CD4-positive, CD25-positive, alpha-beta regulatory T cell (primary cell): ENCODE measurements at regions not wholly inside any gene's neighbourhood (a gene's known extent, or its start where the extent isn't known, plus 50 kb on each side); places are given as distances from the start of the nearest gene placed in this dataset.

ENCODE experiments used
- ATAC-seq, 2 donors: fragments of 150-1000 bp; cut with Tn5 transposase; one replicate each; pipeline ENCODE4 v1.10.0; 2021; ENCODE audit warnings: low read depth in 2 of 2, moderate number of reproducible peaks in 2 of 2, moderate library complexity in 1 of 2
- DNase-seq, 3 donors: peaks; one replicate each; pipeline versions ENCODE4 v3.0.0 to v3.0.0-alpha.2; 2012 to 2022; ENCODE audit warnings: mixed read lengths in 1 of 3
- H3K27ac ChIP-seq: one replicate; pipeline ENCODE4 v1.7.0; 2013; ENCODE audit warnings: mild to moderate bottlenecking, low read length; ENCODE audit not compliant: insufficient read depth, poor library complexity, severe bottlenecking
- H3K27me3 ChIP-seq: one replicate; pipeline ENCODE4 v1.7.0; 2013; ENCODE audit warnings: low read length; ENCODE audit not compliant: control insufficient read depth, insufficient read depth
- H3K36me3 ChIP-seq: one replicate; pipeline ENCODE4 v1.7.0; 2013; ENCODE audit warnings: mild to moderate bottlenecking, low read length, moderate library complexity; ENCODE audit not compliant: control insufficient read depth, insufficient read depth
- H3K4me1 ChIP-seq: 2 replicates; pipeline ENCODE4 v1.7.0; 2013; ENCODE audit warnings: mild to moderate bottlenecking, low read length; ENCODE audit not compliant: insufficient read depth, control insufficient read depth, poor library complexity, severe bottlenecking
- H3K4me3 ChIP-seq: one replicate; pipeline ENCODE4 v1.7.0; 2013; ENCODE audit warnings: low read depth, mild to moderate bottlenecking, low read length, moderate library complexity
- H3K9me3 ChIP-seq, 2 experiments: 1 replicate in 1 of 2; 2 replicates in 1 of 2; pipeline ENCODE4 v1.7.0; 2013; ENCODE audit warnings: low read length in 2 of 2, mild to moderate bottlenecking in 1 of 2, moderate library complexity in 1 of 2; ENCODE audit not compliant: control insufficient read depth in 2 of 2
- H3K27ac Mint-ChIP-seq, 3 donors: one replicate each; pipeline ENCODE4 v1.8.0; 2020 to 2022; ENCODE audit warnings: mild to moderate bottlenecking in 3 of 3, mixed read lengths in 3 of 3, moderate library complexity in 2 of 3
- H3K27me3 Mint-ChIP-seq: one replicate; pipeline ENCODE4 v1.8.0; 2022; ENCODE audit warnings: mild to moderate bottlenecking, mixed read lengths
- H3K36me3 Mint-ChIP-seq: one replicate; pipeline ENCODE4 v1.8.0; 2020; ENCODE audit warnings: mixed read lengths
- H3K4me1 Mint-ChIP-seq, 4 donors: one replicate each; pipeline ENCODE4 v1.8.0; 2020 to 2022; ENCODE audit warnings: mixed read lengths in 4 of 4, mild to moderate bottlenecking in 1 of 4
- H3K4me3 Mint-ChIP-seq, 4 donors: one replicate each; pipeline ENCODE4 v1.8.0; 2020 to 2022; ENCODE audit warnings: mild to moderate bottlenecking in 4 of 4, mixed read lengths in 4 of 4, moderate library complexity in 3 of 4
- H3K9me3 Mint-ChIP-seq, 7 donors: one replicate each; pipeline ENCODE4 v1.8.0; 2020 to 2022; ENCODE audit warnings: mixed read lengths in 7 of 7, mild to moderate bottlenecking in 3 of 7, moderate library complexity in 2 of 7

DNA sequence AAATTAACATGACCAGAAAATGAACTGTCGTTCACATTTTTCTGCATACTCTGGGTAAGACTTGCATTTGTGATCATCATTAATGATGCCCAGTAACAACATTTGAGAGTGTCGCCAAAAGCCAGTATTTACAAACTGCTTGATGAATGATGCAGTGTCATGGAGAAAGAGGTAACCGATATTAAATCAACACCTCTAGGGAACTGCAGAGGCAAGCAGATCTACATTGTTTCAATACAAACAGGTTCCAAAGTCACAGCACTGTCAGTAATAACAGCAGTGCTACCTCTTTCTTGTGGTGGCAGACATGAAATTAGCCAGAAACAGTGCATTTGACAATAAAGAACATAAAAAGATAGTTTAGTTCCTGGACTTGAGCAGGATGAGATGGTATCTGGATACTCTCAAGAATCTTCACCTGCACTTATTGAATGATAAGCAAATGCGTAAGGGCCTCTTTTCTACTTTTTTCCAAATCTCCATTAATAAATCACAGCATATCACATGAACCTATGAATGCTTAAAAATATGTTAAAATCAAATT lies 456.6 kb downstream of the ARHGEF28 start:
- Mint-ChIP-seq H3K4me1 (no peaks in the 10 kb centered on the region), H3K27ac (no peak overlapping the region), H3K4me3 (no peak overlapping the region), H3K27me3 (peaks cover 5% of the 10 kb centered on the region), H3K9me3 (peaks cover 0 to 3% (median 0%) of the 10 kb centered on the region in 7 donors), H3K36me3 (no peaks in the 10 kb centered on the region)
- Histone ChIP-seq H3K27ac (no peak overlapping the region), H3K4me1 (no peaks in the 10 kb centered on the region), H3K9me3 (no peaks in the 10 kb centered on the region), H3K36me3 (no peaks in the 10 kb centered on the region), H3K4me3 (no peak overlapping the region), H3K27me3 (peaks cover 2% of the 10 kb centered on the region)
- ATAC-seq (no peak), DNase-seq (no peak)

DNA sequence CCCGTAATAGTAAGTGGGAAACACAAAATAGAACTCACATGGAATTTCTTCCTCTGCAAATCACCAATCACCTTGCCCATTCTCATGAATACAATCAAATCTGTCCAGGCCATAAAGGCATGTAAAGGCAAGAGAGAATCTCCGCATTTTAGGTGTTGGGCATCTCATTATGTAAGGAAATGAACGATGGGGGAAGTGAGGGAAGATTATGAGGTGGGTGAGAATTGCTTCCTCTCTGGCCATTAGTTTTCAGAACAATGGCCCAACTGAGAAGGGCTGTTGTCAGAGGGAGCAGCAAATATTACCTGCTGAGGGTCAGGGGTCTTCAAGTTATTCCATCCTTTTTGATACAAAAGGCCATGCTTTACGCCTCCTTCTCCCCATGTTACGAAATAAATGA lies 455.1 kb downstream of the ARHGEF28 start:
- Mint-ChIP-seq H3K36me3 (no peaks in the 10 kb centered on the region), H3K9me3 (peaks cover 0 to 4% (median 2%) of the 10 kb centered on the region in 7 donors), H3K4me1 (no peaks in the 10 kb centered on the region), H3K27me3 (peaks cover 5% of the 10 kb centered on the region), H3K4me3 (no peak overlapping the region), H3K27ac (no peak overlapping the region)
- no peaks in the 10 kb centered on the region for H3K9me3 ChIP-seq
- H3K4me1 ChIP-seq: no peaks in the 10 kb centered on the region
- no peak for ATAC-seq
- peaks cover 2% of the 10 kb centered on the region for H3K27me3 ChIP-seq
- H3K36me3 ChIP-seq: no peaks in the 10 kb centered on the region
- no peak for DNase-seq
- no peak overlapping the region for H3K27ac ChIP-seq
- no peak overlapping the region for H3K4me3 ChIP-seq

DNA sequence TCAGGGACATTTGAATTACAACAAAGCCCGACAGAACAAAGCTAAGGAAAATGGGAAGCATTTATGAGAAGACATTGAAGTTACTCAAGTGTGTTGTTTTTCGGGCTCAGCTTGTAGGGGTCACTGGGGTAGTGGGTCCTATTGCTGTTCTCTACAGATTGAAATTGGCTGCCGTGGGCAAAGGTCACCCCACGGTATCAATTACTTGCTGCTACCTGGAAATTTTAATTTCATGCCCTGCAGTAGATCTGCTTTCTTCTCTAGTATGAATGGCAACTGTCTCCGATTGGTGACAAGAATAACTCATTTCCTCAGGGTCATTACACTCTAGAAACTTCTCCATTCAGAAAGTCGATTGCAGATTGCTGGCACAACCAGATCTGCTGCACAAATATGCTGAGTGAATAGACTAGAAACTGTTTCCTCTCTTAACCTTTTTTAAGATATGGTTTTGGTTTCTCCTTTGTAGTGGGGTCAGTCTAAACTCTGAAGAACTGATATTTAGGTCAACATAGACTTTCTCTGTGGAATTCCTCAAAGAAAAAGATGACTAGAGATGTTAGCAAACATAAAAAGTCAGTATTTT lies 454.1 kb downstream of the ARHGEF28 start:
- no peaks in the 10 kb centered on the region for H3K4me1 Mint-ChIP-seq
- no peaks in the 10 kb centered on the region for H3K36me3 Mint-ChIP-seq
- no peak for ATAC-seq

DNA sequence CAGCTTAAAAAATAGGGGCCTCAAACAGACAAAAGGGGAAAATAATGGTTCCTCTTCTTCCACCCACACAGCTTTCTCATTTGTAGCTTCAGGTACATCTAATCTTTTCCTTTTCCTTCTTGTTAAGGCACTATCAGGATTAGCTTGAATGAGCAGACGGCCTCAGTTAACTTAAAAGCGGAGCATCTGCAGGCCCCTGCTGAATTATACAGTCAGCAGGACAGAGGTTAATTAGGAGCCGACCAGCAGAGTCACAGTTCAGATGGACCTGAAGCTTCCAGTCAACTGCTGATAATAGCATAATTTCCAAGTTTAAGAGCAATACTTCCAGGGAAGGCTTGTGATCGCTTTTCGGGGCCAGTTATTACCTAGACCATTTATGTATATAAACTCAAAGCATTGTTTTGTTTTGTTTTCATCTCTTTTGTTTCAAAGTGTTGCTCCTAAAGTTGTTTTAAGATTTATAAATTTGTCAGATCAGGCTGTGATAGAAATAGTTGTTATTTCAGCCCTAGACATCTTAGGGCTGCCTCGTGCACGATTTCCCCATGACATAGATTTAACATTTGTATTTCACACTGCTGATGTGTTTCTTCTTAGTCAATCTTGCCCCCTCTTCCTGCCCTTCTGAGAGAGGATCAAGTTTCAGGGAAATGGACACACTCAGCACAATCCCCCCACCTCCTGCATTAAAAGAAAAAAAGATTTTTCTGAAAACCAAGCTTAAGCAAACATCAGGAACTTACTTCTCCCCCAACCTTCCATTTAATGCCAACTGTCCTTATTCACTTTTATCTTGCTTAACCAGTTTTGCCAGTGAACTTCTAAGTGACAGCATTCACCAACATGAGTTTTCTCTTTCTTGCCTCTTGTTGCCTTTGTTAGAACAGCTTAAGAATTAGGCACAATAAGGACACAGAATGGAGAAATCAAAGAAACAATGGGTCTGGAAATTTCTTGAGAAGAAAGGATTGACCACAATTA lies 449.8 kb downstream of the ARHGEF28 start:
- Mint-ChIP-seq H3K4me3 (no peak overlapping the region), H3K9me3 (peaks cover 0 to 4% (median 0%) of the 10 kb centered on the region in 7 donors), H3K4me1 (no peaks in the 10 kb centered on the region), H3K27ac (no peak overlapping the region), H3K36me3 (no peaks in the 10 kb centered on the region), H3K27me3 (no peaks in the 10 kb centered on the region)
- no peaks in the 10 kb centered on the region for H3K36me3 ChIP-seq
- H3K9me3 ChIP-seq: no peaks in the 10 kb centered on the region
- no peak overlapping the region for H3K27ac ChIP-seq
- H3K4me1 ChIP-seq: no peaks in the 10 kb centered on the region
- DNase-seq (no peak), ATAC-seq (no peak)
- no peaks in the 10 kb centered on the region for H3K27me3 ChIP-seq
- no peak overlapping the region for H3K4me3 ChIP-seq

More for the DNA sequence above, 454.1 kb downstream of the ARHGEF28 start:
- Mint-ChIP-seq H3K27ac (no peak overlapping the region), H3K4me3 (no peak overlapping the region), H3K9me3 (peaks cover 0 to 4% (median 2%) of the 10 kb centered on the region in 7 donors), H3K27me3 (peaks cover 5% of the 10 kb centered on the region)
- H3K9me3 ChIP-seq: no peaks in the 10 kb centered on the region
- H3K4me1 ChIP-seq: no peaks in the 10 kb centered on the region
- H3K27ac ChIP-seq: no peak overlapping the region
- H3K36me3 ChIP-seq: no peaks in the 10 kb centered on the region
- H3K4me3 ChIP-seq: no peak overlapping the region
- H3K27me3 ChIP-seq: no peaks in the 10 kb centered on the region
- no peak for DNase-seq

DNA sequence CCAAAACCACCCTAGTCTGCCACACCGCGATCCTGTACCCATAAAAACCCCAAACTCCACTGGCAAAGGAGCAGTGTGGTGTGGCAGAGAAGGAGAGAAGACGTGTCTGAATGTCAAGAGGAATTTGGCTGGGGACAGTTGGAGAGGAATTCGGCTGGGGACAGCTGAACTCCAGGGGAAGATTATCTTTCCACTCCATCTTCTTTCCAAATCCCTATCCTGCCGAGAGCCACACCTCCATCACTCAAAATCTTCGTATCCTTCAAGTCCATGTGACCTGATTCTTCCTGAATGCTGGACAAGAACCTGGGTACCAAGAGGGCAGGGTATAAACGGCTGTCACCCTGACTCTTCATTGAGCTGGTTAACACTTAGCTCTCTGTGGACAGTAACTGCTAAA lies 448.1 kb downstream of the ARHGEF28 start:
- Mint-ChIP-seq H3K4me1 (no peaks in the 10 kb centered on the region), H3K27ac (no peak overlapping the region), H3K36me3 (no peaks in the 10 kb centered on the region), H3K9me3 (peaks cover 0 to 4% (median 0%) of the 10 kb centered on the region in 7 donors), H3K27me3 (no peaks in the 10 kb centered on the region), H3K4me3 (no peak overlapping the region)
- H3K36me3 ChIP-seq: no peaks in the 10 kb centered on the region
- H3K27me3 ChIP-seq: no peaks in the 10 kb centered on the region
- no peak overlapping the region for H3K4me3 ChIP-seq
- no peaks in the 10 kb centered on the region for H3K4me1 ChIP-seq
- no peaks in the 10 kb centered on the region for H3K9me3 ChIP-seq
- no peak for ATAC-seq
- H3K27ac ChIP-seq: no peak overlapping the region
- DNase-seq: no peak

DNA sequence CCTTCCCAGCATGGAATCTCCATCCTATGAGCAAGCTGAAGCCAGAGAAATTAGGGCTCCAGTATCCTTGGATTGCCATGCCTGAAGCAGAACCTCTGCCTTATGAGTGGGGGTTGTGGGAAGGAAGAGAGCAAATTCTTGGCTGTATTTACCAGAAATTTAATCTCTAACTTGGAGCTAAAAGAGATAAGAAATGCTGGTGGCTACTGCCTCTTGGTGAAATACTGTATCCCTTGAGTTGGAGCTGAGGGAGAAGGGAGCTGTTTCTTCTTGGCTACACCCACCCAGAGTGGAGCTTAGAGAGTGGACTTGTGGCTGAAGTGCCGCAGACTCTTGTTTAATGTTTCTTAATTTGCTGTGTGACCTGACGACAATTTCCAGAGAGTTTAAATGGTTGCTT lies 447.3 kb downstream of the ARHGEF28 start:
- H3K9me3 Mint-ChIP-seq: peaks cover 0 to 4% (median 0%) of the 10 kb centered on the region in 7 donors
- no peaks in the 10 kb centered on the region for H3K36me3 Mint-ChIP-seq
- no peak overlapping the region for H3K4me3 Mint-ChIP-seq
- H3K9me3 ChIP-seq: no peaks in the 10 kb centered on the region
- H3K27ac ChIP-seq: no peak overlapping the region
- H3K27ac Mint-ChIP-seq: no peak overlapping the region
- H3K4me3 ChIP-seq: no peak overlapping the region
- no peaks in the 10 kb centered on the region for H3K36me3 ChIP-seq
- H3K27me3 Mint-ChIP-seq: no peaks in the 10 kb centered on the region
- H3K4me1 Mint-ChIP-seq: no peaks in the 10 kb centered on the region
- DNase-seq (no peak), ATAC-seq (no peak)
- no peaks in the 10 kb centered on the region for H3K4me1 ChIP-seq
- no peaks in the 10 kb centered on the region for H3K27me3 ChIP-seq

DNA sequence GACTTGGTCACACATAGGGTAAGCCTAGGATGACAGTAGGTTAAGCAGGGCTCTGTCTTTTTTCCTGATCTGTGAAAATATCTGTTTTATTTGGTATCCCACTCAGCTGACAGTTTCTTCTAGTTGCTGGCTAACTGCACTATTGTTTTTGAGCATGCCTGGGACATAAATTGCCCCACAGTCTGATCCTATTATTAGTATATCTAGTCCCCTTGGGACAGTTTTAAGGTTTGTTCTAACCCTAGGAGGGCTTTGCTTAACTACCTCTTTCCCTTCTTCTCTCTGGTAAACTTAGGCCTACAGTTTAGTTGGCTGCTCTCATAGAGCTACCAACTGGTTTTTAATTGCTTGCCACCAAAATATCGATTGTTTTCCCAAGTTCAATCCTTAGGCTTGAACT lies 446.6 kb downstream of the ARHGEF28 start:
- H3K36me3 ChIP-seq: no peaks in the 10 kb centered on the region
- H3K9me3 ChIP-seq: no peaks in the 10 kb centered on the region
- no peaks in the 10 kb centered on the region for H3K4me1 ChIP-seq
- H3K9me3 Mint-ChIP-seq: peaks cover 0 to 4% (median 0%) of the 10 kb centered on the region in 7 donors
- no peaks in the 10 kb centered on the region for H3K27me3 ChIP-seq
- DNase-seq: no peak
- ATAC-seq: no peak
- H3K27ac ChIP-seq: no peak overlapping the region
- H3K27me3 Mint-ChIP-seq: no peaks in the 10 kb centered on the region
- no peaks in the 10 kb centered on the region for H3K4me1 Mint-ChIP-seq
- no peak overlapping the region for H3K4me3 ChIP-seq
- no peaks in the 10 kb centered on the region for H3K36me3 Mint-ChIP-seq
- H3K27ac Mint-ChIP-seq: no peak overlapping the region
- H3K4me3 Mint-ChIP-seq: no peak overlapping the region
